ENCODE measurements at regions not wholly inside any gene's neighbourhood (a gene's known extent, or its start where the extent isn't known, plus 50 kb on each side); places are given as distances from the start of the nearest gene placed in this dataset.
A peak's percentile ranks its signal among the peaks of the same experiment; 100 is the strongest.

GRCh38 chr16:80066805-80067580 lies 466.5 kb upstream of the MAF start:
- DNase-seq = no peak

- no peak for DNase-seq
These were observed 465.0 kb upstream of the MAF start for GRCh38 chr16:80065541-80065940.

GRCh38 chr16:80063713-80064069 lies 463.2 kb upstream of the MAF start:
- no peak for DNase-seq

DNA sequence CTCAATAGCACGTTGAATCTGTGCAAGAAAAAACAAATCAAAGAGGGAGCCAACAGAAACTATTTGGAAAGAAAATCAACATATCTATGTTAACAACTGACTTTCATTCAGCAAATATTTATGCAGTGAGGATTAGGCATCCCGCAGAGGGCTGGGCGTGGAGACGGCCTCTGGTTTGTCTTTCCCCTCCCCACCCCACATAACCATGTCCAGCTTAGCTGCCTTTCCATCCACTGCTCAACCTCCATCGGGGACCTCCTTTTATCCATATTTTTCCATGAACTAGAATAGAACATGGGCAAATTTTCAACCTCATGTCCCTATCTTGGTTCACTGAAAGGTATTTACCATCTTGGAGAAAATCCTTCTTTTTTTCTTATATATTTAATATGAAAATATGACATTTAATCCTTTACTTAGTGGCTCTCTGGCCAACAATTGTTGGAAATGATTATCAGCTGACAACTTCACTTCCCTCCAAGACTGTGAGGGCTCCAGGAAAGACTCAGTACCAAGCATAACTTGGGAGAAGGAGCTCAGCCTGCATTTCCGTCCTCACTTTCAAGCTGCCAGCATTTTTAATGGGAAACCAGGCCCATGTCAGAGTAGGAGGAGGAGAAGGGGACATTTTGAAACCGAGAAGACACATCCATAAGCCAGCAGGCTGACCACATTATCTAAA lies 462.6 kb upstream of the MAF start:
- DNase-seq = no peak

DNA sequence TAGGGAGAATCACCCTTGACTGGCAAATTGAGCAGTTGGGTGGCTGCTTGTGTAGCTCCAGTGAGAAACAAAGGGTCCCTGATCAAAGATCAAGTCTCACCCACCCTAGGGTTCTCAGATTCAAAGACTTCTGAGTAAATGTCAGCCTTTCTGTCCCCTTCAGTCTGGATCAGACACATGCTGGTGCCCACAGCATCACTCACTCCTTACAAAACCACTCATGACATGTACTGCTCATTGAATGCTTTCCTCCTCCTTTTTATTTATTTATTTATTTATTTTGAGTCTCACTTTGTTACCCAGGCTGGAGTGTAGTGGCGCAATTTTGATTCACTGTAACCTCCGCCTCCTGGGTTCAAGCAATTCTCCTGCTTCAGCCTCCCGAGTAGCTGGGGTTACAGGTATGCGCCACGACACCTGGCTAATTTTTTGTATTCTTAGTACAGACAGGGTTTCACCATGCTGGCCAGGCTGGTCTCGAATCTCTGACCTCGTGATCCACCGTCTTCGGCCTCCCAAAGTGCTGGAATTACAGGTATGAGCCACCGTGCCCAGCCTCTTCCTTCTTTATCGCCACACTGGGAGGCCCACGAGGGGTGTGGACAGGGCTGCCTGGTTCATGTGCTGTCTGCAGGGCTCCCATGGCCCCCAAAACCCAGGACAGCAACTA lies 462.0 kb upstream of the MAF start:
- no peak for DNase-seq

GRCh38 chr16:80060470-80060869 lies 459.9 kb upstream of the MAF start:
- no peak for DNase-seq

DNA sequence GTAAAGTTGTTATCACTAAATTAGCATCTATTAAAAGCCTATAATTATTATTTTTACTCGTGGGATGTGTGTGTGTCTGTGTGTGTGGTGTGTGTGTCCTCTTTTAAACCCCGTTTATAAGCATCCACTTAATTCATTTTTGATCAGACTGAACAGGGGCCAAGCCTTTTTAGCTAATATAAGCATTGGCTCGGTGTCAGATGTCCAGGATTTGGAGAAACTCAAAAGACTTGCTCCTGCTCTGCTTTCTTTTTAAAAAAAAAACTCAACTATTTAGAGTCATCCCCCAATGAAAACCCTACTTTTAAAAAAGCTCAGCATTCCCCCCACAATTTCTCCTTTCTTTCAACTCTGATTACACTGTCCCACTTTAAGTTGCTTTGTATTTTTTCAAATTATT lies 459.3 kb upstream of the MAF start:
- no peak for DNase-seq

- DNase-seq = peak; percentile 72
These were observed 457.7 kb upstream of the MAF start for GRCh38 chr16:80058214-80058613.

DNA sequence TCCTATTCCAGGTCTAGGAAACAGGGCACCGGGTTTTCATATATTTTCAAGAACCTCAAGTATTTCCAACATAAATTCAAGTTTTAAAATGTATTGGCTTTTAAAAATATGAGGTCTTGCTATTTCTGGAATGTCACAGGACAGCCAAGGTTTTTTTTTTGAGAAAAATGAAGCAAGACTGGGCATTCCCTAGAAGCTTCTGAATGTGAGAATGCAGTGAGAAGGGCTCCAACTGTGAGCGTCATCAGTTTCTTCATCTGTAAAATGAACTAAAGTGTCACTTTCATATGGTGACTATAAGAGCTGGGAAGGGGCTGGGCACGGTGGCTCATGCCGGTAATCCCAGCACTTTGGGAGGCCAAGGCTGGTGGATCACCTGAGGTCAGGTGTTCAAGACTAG lies 455.8 kb upstream of the MAF start:
- DNase-seq = no peak

DNA sequence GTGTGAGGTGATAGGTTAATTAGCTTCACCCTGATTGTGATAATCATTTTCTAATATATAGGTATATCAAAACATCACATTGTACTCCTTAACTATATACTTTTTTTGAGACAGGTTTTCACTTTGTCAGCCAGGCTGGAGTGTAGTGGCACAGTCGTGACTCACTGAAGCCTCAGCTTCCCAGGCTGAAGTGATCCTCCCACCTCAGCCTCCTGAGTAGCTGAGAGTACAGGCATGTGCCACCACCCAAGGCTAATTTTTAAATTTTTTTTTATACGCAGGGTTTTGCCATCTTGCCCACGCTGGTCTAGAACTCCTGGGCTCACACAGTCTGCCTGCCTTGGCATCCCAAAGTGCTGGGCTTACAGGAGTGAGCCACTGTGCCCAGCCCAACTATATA lies 455.3 kb upstream of the MAF start:
- DNase-seq = no peak

- no peak for DNase-seq
These were observed 454.1 kb upstream of the MAF start for GRCh38 chr16:80054647-80055046.

GRCh38 chr16:80051040-80051439 lies 450.5 kb upstream of the MAF start:
- no peak for DNase-seq

- DNase-seq = no peak
These were observed 447.7 kb upstream of the MAF start for GRCh38 chr16:80048250-80048649.

GRCh38 chr16:80047842-80048241 lies 447.3 kb upstream of the MAF start:
- DNase-seq = no peak

DNA sequence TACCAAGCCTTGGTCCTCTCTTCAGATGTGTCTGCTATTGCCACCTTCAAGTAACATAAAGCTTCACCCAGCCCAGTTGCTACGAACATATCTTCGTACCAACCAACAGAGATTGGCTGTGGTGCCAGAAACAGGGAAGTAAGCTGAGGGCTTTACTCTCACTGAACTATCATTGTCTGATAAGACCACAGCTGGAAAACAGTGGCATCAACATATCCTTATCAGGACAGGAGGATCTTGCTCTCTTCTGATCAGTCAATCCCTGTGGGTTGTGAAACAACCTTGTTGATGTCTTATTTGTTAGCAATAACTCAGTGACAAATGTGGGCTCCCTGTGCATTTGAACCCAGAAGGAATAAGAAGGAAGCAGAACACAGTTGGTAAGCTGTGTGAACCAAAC lies 446.3 kb upstream of the MAF start:
- no peak for DNase-seq

- no peak for DNase-seq
These were observed 445.7 kb upstream of the MAF start for GRCh38 chr16:80046261-80046660.

GRCh38 chr16:80045861-80046260 lies 445.3 kb upstream of the MAF start:
- DNase-seq = no peak

GRCh38 chr16:80041410-80041809 lies 440.9 kb upstream of the MAF start:
- no peak for DNase-seq

- DNase-seq = no peak
These were observed 440.3 kb upstream of the MAF start for GRCh38 chr16:80040814-80041213.

- no peak for DNase-seq
These were observed 439.9 kb upstream of the MAF start for GRCh38 chr16:80040413-80040812.

- no peak for DNase-seq
These were observed 439.2 kb upstream of the MAF start for GRCh38 chr16:80039777-80040176.

DNA sequence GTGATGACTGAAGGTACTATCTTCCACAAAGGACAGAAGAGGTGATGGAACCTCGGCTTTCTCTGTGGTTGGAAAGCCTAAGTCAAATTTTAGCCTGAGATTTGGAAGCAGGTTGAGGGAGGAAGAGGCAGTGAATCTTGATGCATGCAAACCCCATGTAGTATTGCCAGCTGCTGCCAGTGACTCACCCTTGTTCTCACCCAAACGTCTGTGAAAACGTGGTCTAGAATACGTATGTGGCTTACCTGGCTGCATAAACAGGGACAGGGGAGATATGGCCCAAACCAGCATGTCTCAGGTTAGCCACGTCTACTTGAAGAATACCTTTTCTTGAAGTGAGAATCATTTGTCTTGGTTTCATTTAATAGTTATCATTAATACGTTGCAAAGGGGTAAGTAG lies 438.0 kb upstream of the MAF start:
- no peak for DNase-seq

DNA sequence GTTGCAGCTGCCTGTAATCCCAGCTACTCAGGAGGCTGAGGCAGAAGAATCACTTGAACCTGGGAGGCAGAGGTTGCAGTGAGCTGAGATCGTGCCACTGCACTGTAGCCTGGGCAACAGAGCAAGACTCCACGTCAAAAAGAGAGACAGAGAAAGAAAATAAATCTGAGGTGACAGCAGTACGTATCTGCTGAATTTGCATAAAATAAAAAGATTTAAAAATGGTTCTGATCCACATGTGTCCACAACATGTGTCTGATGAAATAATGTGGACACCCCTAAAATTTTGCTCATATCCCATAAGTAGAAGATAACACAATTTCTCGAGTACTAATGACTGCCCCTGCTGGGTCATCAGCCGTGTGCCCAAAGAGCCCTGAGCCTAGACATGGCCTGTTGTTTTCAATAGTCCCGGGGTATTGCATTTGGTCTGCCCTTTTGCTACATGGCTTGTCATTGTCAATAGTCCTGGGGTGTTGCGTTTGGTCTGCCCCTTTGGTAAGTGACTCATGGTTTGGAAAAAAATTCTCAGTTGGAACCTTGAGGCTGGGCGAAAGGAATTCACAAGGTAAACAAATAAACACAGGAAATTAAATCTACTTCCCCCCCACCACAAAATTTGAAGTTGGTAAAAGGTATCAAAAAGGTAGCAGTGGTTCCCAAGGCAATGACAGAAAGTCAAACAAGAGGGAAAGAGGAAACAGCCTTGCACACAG lies 434.6 kb upstream of the MAF start:
- DNase-seq = no peak

- no peak for DNase-seq
These were observed 433.9 kb upstream of the MAF start for GRCh38 chr16:80034469-80034826.

Data from right forelimb (tissue), 1 donor.